ENCODE measurements at regions not wholly inside any gene's neighbourhood (a gene's known extent, or its start where the extent isn't known, plus 50 kb on each side); places are given as distances from the start of the nearest gene placed in this dataset.

- no peak overlapping the region for H3K56ac ChIP-seq (ENCODE audit: insufficient read length, low read depth, low read length)
- H3K79me1 ChIP-seq (ENCODE audit: insufficient read depth, low read depth, low read length, poor library complexity, severe bottlenecking), result no peaks in the 10 kb centered on the region
- Mint-ChIP-seq H3K27me3 (ENCODE audit: low read depth) (no peaks in the 10 kb centered on the region), H3K9me3 (no peaks in the 10 kb centered on the region; a peak in 1 of 5 replicates), H3K4me3 (no peak overlapping the region), H3K27ac (peak overlapping the region in 1 of 3 experiments; percentile 28; a peak in 1 of 7 replicates), H3K4me1 (no peaks in the 10 kb centered on the region), H3K36me3 (ENCODE audit: insufficient read depth in 1 of 3, low read depth in 3 of 3) (no peaks in the 10 kb centered on the region)
- no peak overlapping the region for H2AFZ ChIP-seq (ENCODE audit: low read length)
- H2BK12ac ChIP-seq (ENCODE audit: insufficient read length, low read depth, low read length), result no peak overlapping the region
- no peak overlapping the region for H3K27ac ChIP-seq (ENCODE audit: insufficient read length, low read depth, low read length)
- no peak overlapping the region for H2BK120ac ChIP-seq (ENCODE audit: low read depth, low read length, poor library complexity, severe bottlenecking)
- no peak overlapping the region for H4K8ac ChIP-seq (replicated peaks; ENCODE audit: insufficient read length, low read depth, low read length)
- no peak for TF ChIP-seq CTCF (conservative IDR thresholded peaks at IDR 0.05)
- no peaks in the 10 kb centered on the region for H3K27me3 ChIP-seq (ENCODE audit: insufficient read depth, low read length)
- no peak overlapping the region for H3T11ph ChIP-seq (ENCODE audit: low read length)
- no peak overlapping the region for H2BK5ac ChIP-seq (ENCODE audit: insufficient read length, low read length)
- H2AK5ac ChIP-seq (ENCODE audit: insufficient read length, low read length), result no peak overlapping the region
- H3K4ac ChIP-seq (ENCODE audit: low read depth, low read length), result no peak overlapping the region
- no peak overlapping the region for H4K5ac ChIP-seq (ENCODE audit: insufficient read length, low read depth, low read length)
- no peak overlapping the region for H3K14ac ChIP-seq (ENCODE audit: insufficient read depth, low read length)
- no peak overlapping the region for H2BK15ac ChIP-seq (ENCODE audit: low read depth, low read length)
- H3K9ac ChIP-seq (ENCODE audit: extremely low read depth, insufficient read length, low read length), result no peak overlapping the region
- H3K4me1 ChIP-seq (ENCODE audit: insufficient read depth, low read length), result no peaks in the 10 kb centered on the region
- no peaks in the 10 kb centered on the region for H3K9me3 ChIP-seq (ENCODE audit: control insufficient read depth, low read depth, low read length)
- no peak overlapping the region for H3K4me2 ChIP-seq (ENCODE audit: insufficient read depth, insufficient read length, low read length)
- no peak overlapping the region for H3K18ac ChIP-seq (ENCODE audit: insufficient read length, low read depth, low read length)
- H3K23me2 ChIP-seq (ENCODE audit: insufficient read length, low read depth, low read length, poor library complexity, severe bottlenecking), result no peaks in the 10 kb centered on the region
- WGBS (ENCODE audit: extremely low coverage, insufficient read length, low lambda C conversion rate), result no CpG with 5 or more reads among the region's 4 CpGs
- no peak overlapping the region for H3K23ac ChIP-seq (ENCODE audit: insufficient read length, low read depth, low read length)
- H4K91ac ChIP-seq (ENCODE audit: insufficient read length, low read depth, low read length), result no peak overlapping the region
- H3K79me2 ChIP-seq (ENCODE audit: insufficient read depth, low read length), result no peaks in the 10 kb centered on the region
- no peak for DNase-seq
- H4K20me1 ChIP-seq (ENCODE audit: control insufficient read depth, insufficient read depth, insufficient read length), result no peaks in the 10 kb centered on the region
- H2BK20ac ChIP-seq (ENCODE audit: low read depth, low read length, poor library complexity, severe bottlenecking), result no peak overlapping the region
These were observed 316.6 kb upstream of the BMP2 start for GRCh38 chr20:6450841-6451240.

Measured in H9 (cell line).